GM19023 (cell line): ENCODE measurements at regions not wholly inside any gene's neighbourhood (a gene's known extent, or its start where the extent isn't known, plus 50 kb on each side); places are given as distances from the start of the nearest gene placed in this dataset.
"Not testable (repeated sequence)": the region's sequence is repeated elsewhere in the genome, so short reads cannot be mapped to it uniquely, and the experiment has no call there.

Source experiments
- ATAC-seq: cut with Tn5 transposase; IDR thresholded peaks from one replicate; pipeline ENCODE4 v1.9.1; 2021; ENCODE audit warnings: mild to moderate bottlenecking, moderate library complexity; ENCODE audit not compliant: unreplicated experiment

- ATAC-seq: no peak
Observed at GRCh38 chr3:191728186-191728585, 267.2 kb downstream of the PYDC2 start.

GRCh38 chr3:191737742-191738141, 276.8 kb downstream of the PYDC2 start:
- ATAC-seq: no peak

- ATAC-seq: no peak
Observed at GRCh38 chr3:191740712-191741111, 279.7 kb downstream of the PYDC2 start.

GRCh38 chr3:191741847-191742350, 280.9 kb downstream of the PYDC2 start:
- ATAC-seq: not testable (repeated sequence)

- ATAC-seq: no peak
Observed at GRCh38 chr3:191743283-191743682, 282.3 kb downstream of the PYDC2 start.

- no peak for ATAC-seq
Observed at GRCh38 chr3:191750618-191751017, 289.7 kb downstream of the PYDC2 start.

- ATAC-seq: no peak
Observed at GRCh38 chr3:191753196-191753595, 292.2 kb downstream of the PYDC2 start.

- ATAC-seq: no peak
Observed at GRCh38 chr3:191761906-191762305, 300.9 kb downstream of the PYDC2 start.

- no peak for ATAC-seq
Observed at GRCh38 chr3:191762323-191762960, 301.5 kb downstream of the PYDC2 start.

- ATAC-seq: no peak
Observed at GRCh38 chr3:191768421-191768820, 307.5 kb downstream of the PYDC2 start.

- ATAC-seq: no peak
Observed at GRCh38 chr3:191770541-191770940, 309.6 kb downstream of the PYDC2 start.

GRCh38 chr3:191774485-191774884, 313.5 kb downstream of the PYDC2 start:
- ATAC-seq: no peak

GRCh38 chr3:191775451-191776233, 314.7 kb downstream of the PYDC2 start:
- no peak for ATAC-seq

- no peak for ATAC-seq
Observed at GRCh38 chr3:191781044-191781443, 320.1 kb downstream of the PYDC2 start.

- no peak for ATAC-seq
Observed at GRCh38 chr3:191783024-191783423, 322.1 kb downstream of the PYDC2 start.

GRCh38 chr3:191790934-191791333, 330.0 kb downstream of the PYDC2 start:
- no peak for ATAC-seq

- no peak for ATAC-seq
Observed at GRCh38 chr3:191792580-191792979, 331.6 kb downstream of the PYDC2 start.

- ATAC-seq: no peak
Observed at GRCh38 chr3:191795196-191795595, 334.2 kb downstream of the PYDC2 start.

- no peak for ATAC-seq
Observed at GRCh38 chr3:191797271-191797670, 336.3 kb downstream of the PYDC2 start.

GRCh38 chr3:191802671-191803070, 341.7 kb downstream of the PYDC2 start:
- ATAC-seq: no peak

GRCh38 chr3:191804935-191805334, 344.0 kb downstream of the PYDC2 start:
- ATAC-seq: no peak

- no peak for ATAC-seq
Observed at GRCh38 chr3:191808073-191808472, 347.1 kb downstream of the PYDC2 start.
